HCT116 (cell line): ENCODE measurements at regions not wholly inside any gene's neighbourhood (a gene's known extent, or its start where the extent isn't known, plus 50 kb on each side); places are given as distances from the start of the nearest gene placed in this dataset.

Experiments used
- ATAC-seq: fragments of 200-7000 bp; cut with Tn5 transposase; 2 replicates; pipeline ENCODE4 v1.9.1; 2020; ENCODE audit warnings: mild to moderate bottlenecking, moderate library complexity
- BruUV-seq: library from RNA; stranded (reverse); fragments of 400-500 nt; replicated peaks from 2 replicates; lab custom pipeline; 2021; lab: Mats Ljungman, UMichigan
- CTCF ChIA-PET: fragments of 300-600 bp; sonication (Branson Sonifier 250); formaldehyde crosslinking; loops from one replicate; lab custom pipeline; 2021; ENCODE audit warnings: antibody characterized with exemption; lab: Charles Lee
- POLR2A ChIA-PET: fragments of 300-600, 350-600 bp; sonication (Branson Sonifier 250); formaldehyde crosslinking; loops from one replicate; lab custom pipeline; 2021; ENCODE audit warnings: antibody characterized with exemption; lab: Charles Lee
- RAD21 ChIA-PET, 2 experiments: fragments of 300-600 bp; sonication (Branson Sonifier 250); formaldehyde crosslinking; loops; one replicate each; lab custom pipeline; 2023; ENCODE audit warnings: low total read pairs in 2 of 2; ENCODE audit not compliant: uncharacterized antibody in 2 of 2, unreplicated experiment in 2 of 2, low non-redundant PET in 1 of 2; lab: Charles Lee
- DNase-seq: peaks from one replicate; pipeline ENCODE4 v3.0.0-alpha.2; 2010; ENCODE audit warnings: low read depth, low spot score
- H2AFZ ChIP-seq: fragments of 200-600 bp; shearing (Covaris generic), sonication (generic); 2 replicates; pipeline ENCODE4 v1.6.1; 2017; ENCODE audit warnings: low read depth, mixed run types, mixed read lengths, antibody characterized with exemption, low read length; ENCODE audit not compliant: poor library complexity, severe bottlenecking
- H3K27ac ChIP-seq: 2 replicates; pipeline ENCODE4 v1.5.1; 2012; ENCODE audit warnings: low read depth, low read length
- H3K27me3 ChIP-seq: fragments of 200-600 bp; sonication (generic); 2 replicates; pipeline ENCODE4 v1.6.1; 2016; ENCODE audit warnings: mixed run types, low read length, mixed read lengths; ENCODE audit not compliant: insufficient read depth
- H3K36me3 ChIP-seq, 2 experiments: fragments of 200-500 bp in 1 of 2; fragments of 200-600 bp in 1 of 2; sonication (Bioruptor generic) in 1 of 2; sonication (generic) in 1 of 2; 2 replicates each; pipeline versions ENCODE4 v1.5.1 to v1.6.1; 2014 to 2016; ENCODE audit warnings: low read length in 2 of 2, inconsistent platforms in 1 of 2, mixed read lengths in 1 of 2, mixed run types in 1 of 2; ENCODE audit not compliant: insufficient read depth in 2 of 2, control insufficient read depth in 1 of 2
- H3K4me1 ChIP-seq, 2 experiments: fragments of 200-600 bp in 1 of 2; sonication (generic) in 1 of 2; 2 replicates each; pipeline versions ENCODE4 v1.5.1 to v1.6.1; 2012 to 2017; ENCODE audit warnings: low read length in 2 of 2, inconsistent platforms in 1 of 2, mild to moderate bottlenecking in 1 of 2, mixed read lengths in 1 of 2, mixed run types in 1 of 2, moderate library complexity in 1 of 2; ENCODE audit not compliant: insufficient read depth in 2 of 2, control insufficient read depth in 1 of 2
- H3K4me2 ChIP-seq: fragments of 200-600 bp; sonication (generic); 2 replicates; pipeline ENCODE4 v1.6.1; 2017; ENCODE audit warnings: mixed run types, low read length, mixed read lengths
- H3K4me3 ChIP-seq, 2 experiments: fragments of 200-600 bp in 1 of 2; sonication (generic) in 1 of 2; replicated peaks in 1 of 2; 2 replicates each; pipeline ENCODE4 v1.5.1; 2011 to 2016; ENCODE audit warnings: low read length in 2 of 2, control low read depth in 1 of 2, low read depth in 1 of 2, mild to moderate bottlenecking in 1 of 2, mixed read lengths in 1 of 2, mixed run types in 1 of 2
- H3K79me2 ChIP-seq: fragments of 200-600 bp; sonication (generic); 2 replicates; pipeline ENCODE4 v1.6.1; 2017; ENCODE audit warnings: mild to moderate bottlenecking, mixed run types, low read length, moderate library complexity, mixed read lengths; ENCODE audit not compliant: insufficient read depth
- H3K9ac ChIP-seq: fragments of 200-600 bp; sonication (generic); 2 replicates; pipeline ENCODE4 v1.6.1; 2016; ENCODE audit warnings: low read length, mixed read lengths
- H3K9me2 ChIP-seq: fragments of 200-600 bp; sonication (generic), shearing (Covaris generic); 2 replicates; pipeline ENCODE4 v1.6.1; 2017; ENCODE audit warnings: mixed run types, mild to moderate bottlenecking, moderate library complexity; ENCODE audit not compliant: insufficient read depth
- H3K9me3 ChIP-seq, 2 experiments: fragments of 200-500 bp in 1 of 2; fragments of 200-600 bp in 1 of 2; sonication (Bioruptor generic) in 1 of 2; sonication (generic) in 1 of 2; 2 replicates each; pipeline ENCODE4 v1.6.1; 2014 to 2017; ENCODE audit warnings: low read length in 2 of 2, mixed read lengths in 2 of 2, inconsistent platforms in 1 of 2, low read depth in 1 of 2, mild to moderate bottlenecking in 1 of 2, mixed run types in 1 of 2, moderate library complexity in 1 of 2; ENCODE audit not compliant: control insufficient read depth in 1 of 2, insufficient read depth in 1 of 2
- H4K20me1 ChIP-seq: fragments of 200-600 bp; sonication (generic), shearing (Covaris generic); 2 replicates; pipeline ENCODE4 v1.6.1; 2017; ENCODE audit warnings: mixed run types, mild to moderate bottlenecking, moderate library complexity; ENCODE audit not compliant: insufficient read depth
- CBX3 ChIP-seq: IDR thresholded peaks from 2 replicates; pipeline ENCODE4 v1.6.1; 2012; ENCODE audit warnings: low read depth
- CEBPB ChIP-seq: IDR thresholded peaks from 2 replicates; pipeline ENCODE4 v1.6.1; 2012; ENCODE audit warnings: low read depth
- EGR1 ChIP-seq: IDR thresholded peaks from 2 replicates; pipeline ENCODE4 v1.6.1; 2012; ENCODE audit warnings: low read depth
- EZH2 ChIP-seq: fragments of 200-600 bp; sonication (generic); IDR thresholded peaks from 2 replicates; pipeline ENCODE4 v1.6.1; 2017; ENCODE audit warnings: antibody characterized with exemption, mixed run types
- JUND ChIP-seq: IDR thresholded peaks from 2 replicates; pipeline ENCODE4 v1.6.1; 2012
- POLR2A ChIP-seq: IDR thresholded peaks from 2 replicates; pipeline ENCODE4 v1.7.0; 2011; ENCODE audit warnings: borderline replicate concordance; ENCODE audit not compliant: insufficient read depth, insufficient read length; ENCODE audit errors: extremely low read depth
- POLR2AphosphoS5 ChIP-seq: IDR thresholded peaks from 2 replicates; pipeline ENCODE4 v1.6.1; 2011; ENCODE audit warnings: mild to moderate bottlenecking, low read depth, low read length, moderate library complexity
- SIN3A ChIP-seq: IDR thresholded peaks from 2 replicates; pipeline ENCODE4 v1.6.1; 2012; ENCODE audit warnings: low read depth
- SRF ChIP-seq: IDR thresholded peaks from 2 replicates; pipeline ENCODE4 v1.6.1; 2012; ENCODE audit warnings: low read depth
- TCF7L2 ChIP-seq: IDR thresholded peaks from 2 replicates; pipeline ENCODE4 v1.7.0; 2011; ENCODE audit warnings: borderline replicate concordance, inconsistent platforms; ENCODE audit not compliant: insufficient read depth, insufficient read length; ENCODE audit errors: extremely low read depth
- YY1 ChIP-seq: IDR thresholded peaks from 2 replicates; pipeline ENCODE4 v1.6.1; 2011; ENCODE audit warnings: low read length, low read depth, moderate library complexity, mild to moderate bottlenecking; ENCODE audit not compliant: insufficient replicate concordance; ENCODE audit errors: extremely low read depth
- intact Hi-C: fragments of 100-400 bp; cut with micrococcal nuclease; formaldehyde crosslinking; loops from 2 replicates; pipeline ENCODE4 v1.10.0; 2022
- TF ChIP-seq, protein P1 (sequence below): IDR thresholded peaks from 2 replicates; pipeline ENCODE4 v1.6.1; 2012
- TF ChIP-seq, protein P2 (sequence below): IDR thresholded peaks from 2 replicates; pipeline ENCODE4 v1.6.1; 2011; ENCODE audit warnings: mild to moderate bottlenecking, low read length, moderate library complexity; ENCODE audit not compliant: insufficient replicate concordance; ENCODE audit errors: extremely low read depth
- TF ChIP-seq, protein P3 (sequence below), 3 experiments: fragments of 200-600 bp in 1 of 3; sonication (generic) in 1 of 3; IDR thresholded peaks in 2 of 3; conservative IDR thresholded peaks in 1 of 3; 2 replicates each; pipeline ENCODE4 v1.5.1; 2012 to 2017; ENCODE audit warnings: low read depth in 2 of 3, low read length in 2 of 3, antibody characterized with exemption in 1 of 3, borderline replicate concordance in 1 of 3, control low read depth in 1 of 3, mild to moderate bottlenecking in 1 of 3, mixed read lengths in 1 of 3, mixed run types in 1 of 3, moderate library complexity in 1 of 3; ENCODE audit not compliant: insufficient read depth in 1 of 3
- TF ChIP-seq, protein P4 (sequence below): IDR thresholded peaks from 2 replicates; pipeline ENCODE4 v1.6.1; 2012
- TF ChIP-seq, protein P5 (sequence below): IDR thresholded peaks from 2 replicates; pipeline ENCODE4 v1.6.1; 2012; ENCODE audit warnings: low read depth

DNA sequence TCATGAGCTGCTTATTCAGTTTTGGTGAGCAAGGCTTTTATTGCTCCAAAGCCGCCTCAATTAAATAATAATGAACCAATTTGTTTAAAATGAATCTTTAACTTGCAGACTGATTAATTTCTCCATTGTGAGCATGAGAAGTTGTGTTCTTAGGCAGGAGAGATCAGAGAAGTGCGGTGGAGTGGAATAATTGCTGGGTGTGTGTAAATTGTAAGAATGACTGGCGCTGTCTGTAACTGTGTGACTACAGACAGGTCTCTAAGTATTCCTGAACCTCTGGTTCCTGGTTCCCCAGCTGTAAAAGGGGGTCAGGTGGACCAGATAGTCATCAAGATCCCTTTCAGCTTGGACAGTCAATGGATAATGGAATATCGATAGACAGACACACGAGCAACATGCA is 98.0 kb upstream of the EFEMP1 start:
- Histone ChIP-seq H3K79me2 (no peaks in the 10 kb centered on the region), H3K9me3 (no peaks in the 10 kb centered on the region), H3K27me3 (no peaks in the 10 kb centered on the region), H3K4me3 (no peak overlapping the region), H2AFZ (peak overlapping the region; percentile 99), H3K36me3 (no peaks in the 10 kb centered on the region), H3K4me2 (no peak overlapping the region), H3K4me1 (peaks cover 0 to 11% of the 10 kb centered on the region in 2 experiments; a peak in 2 of 4 replicates), H4K20me1 (no peaks in the 10 kb centered on the region), H3K27ac (no peak overlapping the region), H3K9ac (no peak overlapping the region), H3K9me2 (no peaks in the 10 kb centered on the region)
- ChIA-PET CTCF (interaction anchor here (0.8 to 3.5 kb wide), 3 partner anchors 11 to 162 kb away, joined by 3 to 12 read pairs (median 5); no protein-coding TSS in a partner anchor), RAD21 (no interaction called here), POLR2A (no interaction called here)
- TF ChIP-seq EZH2 (no peak), YY1 (no peak), SRF (no peak), POLR2AphosphoS5 (no peak), SIN3A (no peak), EGR1 (no peak), POLR2A (no peak), TCF7L2 (no peak), JUND (no peak), CBX3 (no peak), CEBPB (no peak)
- TF ChIP-seq, protein P1, sequence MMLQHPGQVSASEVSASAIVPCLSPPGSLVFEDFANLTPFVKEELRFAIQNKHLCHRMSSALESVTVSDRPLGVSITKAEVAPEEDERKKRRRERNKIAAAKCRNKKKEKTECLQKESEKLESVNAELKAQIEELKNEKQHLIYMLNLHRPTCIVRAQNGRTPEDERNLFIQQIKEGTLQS: no peak
- TF ChIP-seq, protein P2, sequence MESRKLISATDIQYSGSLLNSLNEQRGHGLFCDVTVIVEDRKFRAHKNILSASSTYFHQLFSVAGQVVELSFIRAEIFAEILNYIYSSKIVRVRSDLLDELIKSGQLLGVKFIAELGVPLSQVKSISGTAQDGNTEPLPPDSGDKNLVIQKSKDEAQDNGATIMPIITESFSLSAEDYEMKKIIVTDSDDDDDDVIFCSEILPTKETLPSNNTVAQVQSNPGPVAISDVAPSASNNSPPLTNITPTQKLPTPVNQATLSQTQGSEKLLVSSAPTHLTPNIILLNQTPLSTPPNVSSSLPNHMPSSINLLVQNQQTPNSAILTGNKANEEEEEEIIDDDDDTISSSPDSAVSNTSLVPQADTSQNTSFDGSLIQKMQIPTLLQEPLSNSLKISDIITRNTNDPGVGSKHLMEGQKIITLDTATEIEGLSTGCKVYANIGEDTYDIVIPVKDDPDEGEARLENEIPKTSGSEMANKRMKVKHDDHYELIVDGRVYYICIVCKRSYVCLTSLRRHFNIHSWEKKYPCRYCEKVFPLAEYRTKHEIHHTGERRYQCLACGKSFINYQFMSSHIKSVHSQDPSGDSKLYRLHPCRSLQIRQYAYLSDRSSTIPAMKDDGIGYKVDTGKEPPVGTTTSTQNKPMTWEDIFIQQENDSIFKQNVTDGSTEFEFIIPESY: no peak
- TF ChIP-seq, protein P3, sequence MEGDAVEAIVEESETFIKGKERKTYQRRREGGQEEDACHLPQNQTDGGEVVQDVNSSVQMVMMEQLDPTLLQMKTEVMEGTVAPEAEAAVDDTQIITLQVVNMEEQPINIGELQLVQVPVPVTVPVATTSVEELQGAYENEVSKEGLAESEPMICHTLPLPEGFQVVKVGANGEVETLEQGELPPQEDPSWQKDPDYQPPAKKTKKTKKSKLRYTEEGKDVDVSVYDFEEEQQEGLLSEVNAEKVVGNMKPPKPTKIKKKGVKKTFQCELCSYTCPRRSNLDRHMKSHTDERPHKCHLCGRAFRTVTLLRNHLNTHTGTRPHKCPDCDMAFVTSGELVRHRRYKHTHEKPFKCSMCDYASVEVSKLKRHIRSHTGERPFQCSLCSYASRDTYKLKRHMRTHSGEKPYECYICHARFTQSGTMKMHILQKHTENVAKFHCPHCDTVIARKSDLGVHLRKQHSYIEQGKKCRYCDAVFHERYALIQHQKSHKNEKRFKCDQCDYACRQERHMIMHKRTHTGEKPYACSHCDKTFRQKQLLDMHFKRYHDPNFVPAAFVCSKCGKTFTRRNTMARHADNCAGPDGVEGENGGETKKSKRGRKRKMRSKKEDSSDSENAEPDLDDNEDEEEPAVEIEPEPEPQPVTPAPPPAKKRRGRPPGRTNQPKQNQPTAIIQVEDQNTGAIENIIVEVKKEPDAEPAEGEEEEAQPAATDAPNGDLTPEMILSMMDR (IDR thresholded peaks at IDR 0.05 in 2 of 3, conservative IDR thresholded peaks at IDR 0.05 in 1 of 3; ENCODE audit: borderline replicate concordance in 1 of 3, insufficient read depth in 1 of 3, low read depth in 2 of 3, low read length in 2 of 3): no peak
- TF ChIP-seq, protein P4, sequence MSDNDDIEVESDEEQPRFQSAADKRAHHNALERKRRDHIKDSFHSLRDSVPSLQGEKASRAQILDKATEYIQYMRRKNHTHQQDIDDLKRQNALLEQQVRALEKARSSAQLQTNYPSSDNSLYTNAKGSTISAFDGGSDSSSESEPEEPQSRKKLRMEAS: no peak
- TF ChIP-seq, protein P5, sequence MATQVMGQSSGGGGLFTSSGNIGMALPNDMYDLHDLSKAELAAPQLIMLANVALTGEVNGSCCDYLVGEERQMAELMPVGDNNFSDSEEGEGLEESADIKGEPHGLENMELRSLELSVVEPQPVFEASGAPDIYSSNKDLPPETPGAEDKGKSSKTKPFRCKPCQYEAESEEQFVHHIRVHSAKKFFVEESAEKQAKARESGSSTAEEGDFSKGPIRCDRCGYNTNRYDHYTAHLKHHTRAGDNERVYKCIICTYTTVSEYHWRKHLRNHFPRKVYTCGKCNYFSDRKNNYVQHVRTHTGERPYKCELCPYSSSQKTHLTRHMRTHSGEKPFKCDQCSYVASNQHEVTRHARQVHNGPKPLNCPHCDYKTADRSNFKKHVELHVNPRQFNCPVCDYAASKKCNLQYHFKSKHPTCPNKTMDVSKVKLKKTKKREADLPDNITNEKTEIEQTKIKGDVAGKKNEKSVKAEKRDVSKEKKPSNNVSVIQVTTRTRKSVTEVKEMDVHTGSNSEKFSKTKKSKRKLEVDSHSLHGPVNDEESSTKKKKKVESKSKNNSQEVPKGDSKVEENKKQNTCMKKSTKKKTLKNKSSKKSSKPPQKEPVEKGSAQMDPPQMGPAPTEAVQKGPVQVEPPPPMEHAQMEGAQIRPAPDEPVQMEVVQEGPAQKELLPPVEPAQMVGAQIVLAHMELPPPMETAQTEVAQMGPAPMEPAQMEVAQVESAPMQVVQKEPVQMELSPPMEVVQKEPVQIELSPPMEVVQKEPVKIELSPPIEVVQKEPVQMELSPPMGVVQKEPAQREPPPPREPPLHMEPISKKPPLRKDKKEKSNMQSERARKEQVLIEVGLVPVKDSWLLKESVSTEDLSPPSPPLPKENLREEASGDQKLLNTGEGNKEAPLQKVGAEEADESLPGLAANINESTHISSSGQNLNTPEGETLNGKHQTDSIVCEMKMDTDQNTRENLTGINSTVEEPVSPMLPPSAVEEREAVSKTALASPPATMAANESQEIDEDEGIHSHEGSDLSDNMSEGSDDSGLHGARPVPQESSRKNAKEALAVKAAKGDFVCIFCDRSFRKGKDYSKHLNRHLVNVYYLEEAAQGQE: no peak
- no peak for ATAC-seq
- intact Hi-C loops: no loop called here
- DNase-seq: no peak
- BruUV-seq: no TSS peak
